ENCODE measurements at regions not wholly inside any gene's neighbourhood (a gene's known extent, or its start where the extent isn't known, plus 50 kb on each side); places are given as distances from the start of the nearest gene placed in this dataset.

GRCh38 chr14:89485264-89485663 is 68.2 kb upstream of the FOXN3 start:
- TF ChIP-seq CTCF (IDR thresholded peaks at IDR 0.05) (no peak), POLR2A (IDR thresholded peaks at IDR 0.05; ENCODE audit: low read depth) (no peak), POLR2AphosphoS5 (IDR thresholded peaks at IDR 0.05) (no peak)

Data from esophagus muscularis mucosa (tissue), 3 donors.